ENCODE measurements at regions not wholly inside any gene's neighbourhood (a gene's known extent, or its start where the extent isn't known, plus 50 kb on each side); places are given as distances from the start of the nearest gene placed in this dataset.
"Not testable (repeated sequence)": the region's sequence is repeated elsewhere in the genome, so short reads cannot be mapped to it uniquely, and the experiment has no call there.

- intact Hi-C loops (cut with micrococcal nuclease); POLR2A ChIA-PET; H3K27ac Mint-ChIP-seq; H3K4me1 Mint-ChIP-seq; H3K27me3 Mint-ChIP-seq; H3K36me3 Mint-ChIP-seq (ENCODE audit: low read depth); CTCF ChIA-PET; H3K4me3 Mint-ChIP-seq; DNase-seq; ATAC-seq (ENCODE audit: low read depth); H3K9me3 Mint-ChIP-seq: not testable (repeated sequence)
Measured at GRCh38 chr11:94235772-94236171, 68.6 kb upstream of the IZUMO1R start.

GRCh38 chr11:94236416-94236815 lies 68.0 kb upstream of the IZUMO1R start:
- DNase-seq; POLR2A ChIA-PET; CTCF ChIA-PET; H3K9me3 Mint-ChIP-seq; H3K4me3 Mint-ChIP-seq; H3K27ac Mint-ChIP-seq; H3K27me3 Mint-ChIP-seq; H3K4me1 Mint-ChIP-seq; H3K36me3 Mint-ChIP-seq (ENCODE audit: low read depth); ATAC-seq (ENCODE audit: low read depth); intact Hi-C loops (cut with micrococcal nuclease): not testable (repeated sequence)

GRCh38 chr11:94237447-94238153 lies 66.8 kb upstream of the IZUMO1R start:
- H3K4me1 Mint-ChIP-seq; intact Hi-C loops (cut with micrococcal nuclease); CTCF ChIA-PET; POLR2A ChIA-PET; ATAC-seq (ENCODE audit: low read depth); H3K27ac Mint-ChIP-seq; H3K27me3 Mint-ChIP-seq; H3K36me3 Mint-ChIP-seq (ENCODE audit: low read depth); H3K9me3 Mint-ChIP-seq; H3K4me3 Mint-ChIP-seq: not testable (repeated sequence)
- peak; percentile 34 for DNase-seq

- intact Hi-C loops (cut with micrococcal nuclease); H3K36me3 Mint-ChIP-seq (ENCODE audit: low read depth); H3K4me1 Mint-ChIP-seq; H3K27me3 Mint-ChIP-seq; H3K9me3 Mint-ChIP-seq; ATAC-seq (ENCODE audit: low read depth); H3K27ac Mint-ChIP-seq; DNase-seq; POLR2A ChIA-PET; CTCF ChIA-PET; H3K4me3 Mint-ChIP-seq: not testable (repeated sequence)
Measured at GRCh38 chr11:94238154-94238735, 66.1 kb upstream of the IZUMO1R start.

GRCh38 chr11:94238774-94239173 lies 65.6 kb upstream of the IZUMO1R start:
- DNase-seq; H3K9me3 Mint-ChIP-seq; H3K4me1 Mint-ChIP-seq; H3K27ac Mint-ChIP-seq; ATAC-seq (ENCODE audit: low read depth); H3K36me3 Mint-ChIP-seq (ENCODE audit: low read depth); intact Hi-C loops (cut with micrococcal nuclease); CTCF ChIA-PET; H3K4me3 Mint-ChIP-seq; H3K27me3 Mint-ChIP-seq; POLR2A ChIA-PET: not testable (repeated sequence)

GRCh38 chr11:94241896-94242295 lies 62.5 kb upstream of the IZUMO1R start:
- no peak for ATAC-seq (ENCODE audit: low read depth)
- Mint-ChIP-seq H3K27me3 (no peaks in the 10 kb centered on the region), H3K9me3 (no peaks in the 10 kb centered on the region), H3K4me3 (no peak overlapping the region), H3K27ac (no peak overlapping the region), H3K4me1 (no peaks in the 10 kb centered on the region), H3K36me3 (ENCODE audit: low read depth) (no peaks in the 10 kb centered on the region)
- CTCF ChIA-PET: no interaction called here
- POLR2A ChIA-PET: no interaction called here
- intact Hi-C loops (cut with micrococcal nuclease): no loop called here
- TF ChIP-seq CTCF (IDR thresholded peaks at IDR 0.05): no peak
- no peak for DNase-seq

GRCh38 chr11:94243571-94244515 lies 60.5 kb upstream of the IZUMO1R start:
- no peak for ATAC-seq (ENCODE audit: low read depth)
- ChIA-PET CTCF (no interaction called here), POLR2A (no interaction called here)
- no peaks in the 10 kb centered on the region for H3K4me1 Mint-ChIP-seq
- no peak for TF ChIP-seq CTCF (IDR thresholded peaks at IDR 0.05)
- no peaks in the 10 kb centered on the region for H3K36me3 Mint-ChIP-seq (ENCODE audit: low read depth)
- no peaks in the 10 kb centered on the region for H3K27me3 Mint-ChIP-seq
- no peak overlapping the region for H3K4me3 Mint-ChIP-seq
- intact Hi-C loops (cut with micrococcal nuclease): no loop called here
- no peaks in the 10 kb centered on the region for H3K9me3 Mint-ChIP-seq
- H3K27ac Mint-ChIP-seq: no peak overlapping the region
- DNase-seq: no peak
